ENCODE measurements at regions not wholly inside any gene's neighbourhood (a gene's known extent, or its start where the extent isn't known, plus 50 kb on each side); places are given as distances from the start of the nearest gene placed in this dataset.

- FAIRE-seq (no peak), DNase-seq (ENCODE audit: insufficient read length, low spot score) (no peak)
- TF ChIP-seq, protein P1, sequence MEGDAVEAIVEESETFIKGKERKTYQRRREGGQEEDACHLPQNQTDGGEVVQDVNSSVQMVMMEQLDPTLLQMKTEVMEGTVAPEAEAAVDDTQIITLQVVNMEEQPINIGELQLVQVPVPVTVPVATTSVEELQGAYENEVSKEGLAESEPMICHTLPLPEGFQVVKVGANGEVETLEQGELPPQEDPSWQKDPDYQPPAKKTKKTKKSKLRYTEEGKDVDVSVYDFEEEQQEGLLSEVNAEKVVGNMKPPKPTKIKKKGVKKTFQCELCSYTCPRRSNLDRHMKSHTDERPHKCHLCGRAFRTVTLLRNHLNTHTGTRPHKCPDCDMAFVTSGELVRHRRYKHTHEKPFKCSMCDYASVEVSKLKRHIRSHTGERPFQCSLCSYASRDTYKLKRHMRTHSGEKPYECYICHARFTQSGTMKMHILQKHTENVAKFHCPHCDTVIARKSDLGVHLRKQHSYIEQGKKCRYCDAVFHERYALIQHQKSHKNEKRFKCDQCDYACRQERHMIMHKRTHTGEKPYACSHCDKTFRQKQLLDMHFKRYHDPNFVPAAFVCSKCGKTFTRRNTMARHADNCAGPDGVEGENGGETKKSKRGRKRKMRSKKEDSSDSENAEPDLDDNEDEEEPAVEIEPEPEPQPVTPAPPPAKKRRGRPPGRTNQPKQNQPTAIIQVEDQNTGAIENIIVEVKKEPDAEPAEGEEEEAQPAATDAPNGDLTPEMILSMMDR (IDR thresholded peaks at IDR 0.05; ENCODE audit: insufficient read depth, missing control alignments) = no peak
These were observed 286.1 kb upstream of the NPSR1 start for GRCh38 chr7:34371922-34372321.

DNA sequence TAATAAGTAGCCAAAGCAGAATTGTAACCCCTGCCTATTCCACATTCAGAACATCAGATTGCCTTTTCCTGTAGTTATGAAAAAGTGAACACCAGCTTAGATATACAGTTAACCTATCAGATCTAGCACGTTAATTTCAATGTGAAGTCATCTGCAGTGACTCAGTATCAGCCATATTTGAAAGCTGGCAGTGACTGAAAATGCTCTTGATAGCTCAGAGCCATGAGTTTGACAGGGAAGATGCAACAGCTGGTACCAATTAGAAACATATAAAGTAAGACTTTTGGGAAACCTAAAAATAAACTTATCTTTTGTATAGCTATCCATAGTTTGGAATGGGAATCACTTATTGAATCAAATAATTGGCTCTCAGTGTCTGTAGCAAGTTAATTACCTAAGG is 284.1 kb upstream of the NPSR1 start:
- TF ChIP-seq, protein P1 (IDR thresholded peaks at IDR 0.05; ENCODE audit: insufficient read depth, missing control alignments) = no peak
- FAIRE-seq (no peak), DNase-seq (ENCODE audit: insufficient read length, low spot score) (no peak)

GRCh38 chr7:34382166-34382893 is 275.7 kb upstream of the NPSR1 start:
- DNase-seq (ENCODE audit: insufficient read length, low spot score) (no peak), FAIRE-seq (no peak)
- TF ChIP-seq, protein P1 (IDR thresholded peaks at IDR 0.05; ENCODE audit: insufficient read depth, missing control alignments) = no peak

GRCh38 chr7:34385384-34385783 is 272.6 kb upstream of the NPSR1 start:
- no peak for DNase-seq (ENCODE audit: insufficient read length, low spot score)
- FAIRE-seq = no peak

GRCh38 chr7:34389332-34390078 is 268.5 kb upstream of the NPSR1 start:
- TF ChIP-seq, protein P1 (IDR thresholded peaks at IDR 0.05; ENCODE audit: insufficient read depth, missing control alignments) = no peak
- DNase-seq (ENCODE audit: insufficient read length, low spot score) = no peak
- FAIRE-seq = no peak

More at GRCh38 chr7:34385384-34385783, 272.6 kb upstream of the NPSR1 start:
- TF ChIP-seq, protein P1 (IDR thresholded peaks at IDR 0.05; ENCODE audit: insufficient read depth, missing control alignments) = no peak

DNA sequence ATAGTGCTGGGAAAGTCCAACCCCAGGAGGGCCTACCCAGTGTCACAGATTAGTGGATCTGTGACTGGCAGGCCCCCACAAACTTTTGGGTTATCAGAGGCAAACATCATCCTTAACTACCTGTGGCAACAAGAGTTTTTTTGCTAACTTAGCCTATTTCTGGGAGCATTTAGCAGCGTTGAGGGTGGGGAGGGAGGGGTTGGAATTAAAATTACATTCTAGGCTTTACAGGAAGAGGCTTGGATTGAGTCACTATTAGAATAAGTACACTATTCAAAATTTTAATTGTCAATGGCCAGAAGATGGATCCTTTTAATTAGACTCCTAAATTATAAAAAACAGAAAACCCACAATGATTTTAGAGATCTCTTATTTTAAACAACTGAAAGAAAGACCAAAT is 267.9 kb upstream of the NPSR1 start:
- TF ChIP-seq, protein P1 (IDR thresholded peaks at IDR 0.05; ENCODE audit: insufficient read depth, missing control alignments) = no peak
- FAIRE-seq (no peak), DNase-seq (ENCODE audit: insufficient read length, low spot score) (no peak)

GRCh38 chr7:34392972-34393371 is 265.0 kb upstream of the NPSR1 start:
- TF ChIP-seq, protein P1 (IDR thresholded peaks at IDR 0.05; ENCODE audit: insufficient read depth, missing control alignments) = no peak
- DNase-seq (ENCODE audit: insufficient read length, low spot score) (no peak), FAIRE-seq (no peak)

Measured in D721Med (cell line).